HepG2 (cell line): ENCODE measurements at regions not wholly inside any gene's neighbourhood (a gene's known extent, or its start where the extent isn't known, plus 50 kb on each side); places are given as distances from the start of the nearest gene placed in this dataset.

Source experiments
- ATAC-seq: fragments of 200-7000 bp; cut with Tn5 transposase; 3 replicates; pipeline ENCODE4 v1.9.1; 2020; ENCODE audit warnings: mild to moderate bottlenecking, moderate library complexity
- BruUV-seq: library from RNA; stranded (reverse); fragments of 400-500 nt; replicated peaks from 2 replicates; lab custom pipeline; 2021; lab: Mats Ljungman, UMichigan
- CTCF ChIA-PET: fragments of 300-600 bp; formaldehyde crosslinking; extraction: SDS; loops from one replicate; lab custom pipeline; 2021; ENCODE audit warnings: low total read pairs, inconsistent platforms, low intra/inter-chr PET ratio; lab: Yijun Ruan, JAX
- POLR2A ChIA-PET: fragments of 350-600 bp; sonication (Branson Sonifier 250); formaldehyde crosslinking; loops from one replicate; lab custom pipeline; 2020; ENCODE audit warnings: antibody characterized with exemption, inconsistent platforms; lab: Yijun Ruan, JAX
- DNase-seq: peaks from one replicate; pipeline ENCODE4 v3.0.0-alpha.2; 2015; ENCODE audit warnings: low spot score
- FAIRE-seq: peaks from 3 replicates; lab custom pipeline; 2011; peaks lifted over from hg19 to GRCh38; lab: Jason Lieb, UNC
- H2AFZ ChIP-seq: one replicate; pipeline ENCODE4 v1.6.1; 2011; ENCODE audit warnings: low read length, inconsistent platforms
- H3K27ac ChIP-seq: fragments of 300-600 bp; 3 replicates; pipeline ENCODE4 v1.8.0; 2011; ENCODE audit warnings: mixed run types, mild to moderate bottlenecking, mixed read lengths, low read length, inconsistent platforms; ENCODE audit not compliant: insufficient read depth; ENCODE audit errors: extremely low read length
- H3K27me3 ChIP-seq, 2 experiments: fragments of 200-600 bp in 1 of 2; 2 replicates in 1 of 2; 3 replicates in 1 of 2; pipeline versions ENCODE4 v1.6.0 to v1.8.0; 2011; ENCODE audit warnings: low read length in 2 of 2, mild to moderate bottlenecking in 2 of 2, moderate library complexity in 2 of 2, inconsistent platforms in 1 of 2; ENCODE audit not compliant: insufficient read depth in 2 of 2, control insufficient read depth in 1 of 2
- H3K36me3 ChIP-seq, 2 experiments: fragments of 200-600 bp in 1 of 2; replicated peaks in 1 of 2; 2 replicates in 1 of 2; 3 replicates in 1 of 2; pipeline versions ENCODE4 v1.5.1 to v1.8.0; 2011; ENCODE audit warnings: low read length in 2 of 2, inconsistent platforms in 1 of 2; ENCODE audit not compliant: insufficient read depth in 2 of 2, control insufficient read depth in 1 of 2
- H3K4me1 ChIP-seq: 2 replicates; pipeline ENCODE4 v1.5.1; 2012; ENCODE audit warnings: low read length, inconsistent platforms; ENCODE audit not compliant: insufficient read depth
- H3K4me2 ChIP-seq: 2 replicates; pipeline ENCODE4 v1.6.0; 2011; ENCODE audit warnings: low read depth, low read length, inconsistent platforms
- H3K4me3 ChIP-seq, 3 experiments: fragments of 200-600 bp in 1 of 3; sonication (generic), shearing (Covaris generic) in 1 of 3; replicated peaks in 1 of 3; 2 replicates each; pipeline ENCODE4 v1.5.1; 2011 to 2016; ENCODE audit warnings: low read length in 3 of 3, inconsistent platforms in 2 of 3, low read depth in 2 of 3, mild to moderate bottlenecking in 2 of 3, control low read depth in 1 of 3, mixed read lengths in 1 of 3; ENCODE audit not compliant: insufficient read depth in 1 of 3
- H3K79me2 ChIP-seq: one replicate; pipeline ENCODE4 v1.6.1; 2011; ENCODE audit warnings: low read length, inconsistent platforms; ENCODE audit not compliant: insufficient read depth
- H3K9ac ChIP-seq: 2 replicates; pipeline ENCODE4 v1.6.0; 2011; ENCODE audit warnings: mild to moderate bottlenecking, low read depth, low read length, inconsistent platforms; ENCODE audit not compliant: insufficient read depth
- H3K9me3 ChIP-seq: 2 replicates; pipeline ENCODE4 v1.5.1; 2012; ENCODE audit warnings: mild to moderate bottlenecking, low read length
- H4K20me1 ChIP-seq: 2 replicates; pipeline ENCODE4 v1.6.0; 2011; ENCODE audit warnings: inconsistent platforms, mild to moderate bottlenecking, low read length, moderate library complexity; ENCODE audit not compliant: insufficient read depth
- FOXC1 ChIP-seq: sonication (generic); formaldehyde crosslinking; IDR thresholded peaks from 2 replicates; pipeline ENCODE4 v1.8.0; 2022; ENCODE audit warnings: mild to moderate bottlenecking, missing genetic modification reagents, borderline replicate concordance
- FOXK2 ChIP-seq: fragments of 450-650 bp; IDR thresholded peaks from 2 replicates; pipeline ENCODE4 v1.6.1; 2016
- KDM5B ChIP-seq: sonication (generic); formaldehyde crosslinking; IDR thresholded peaks from 2 replicates; pipeline ENCODE4 v1.4.0; 2020; ENCODE audit warnings: missing genetic modification reagents, mild to moderate bottlenecking, borderline replicate concordance
- NFKBIZ ChIP-seq: IDR thresholded peaks from 2 replicates; pipeline ENCODE4 v1.6.1; 2018; ENCODE audit warnings: missing genetic modification reagents, missing compliant biosample characterization
- PAXIP1 ChIP-seq: sonication (generic); formaldehyde crosslinking; conservative IDR thresholded peaks from 2 replicates; pipeline ENCODE4 v1.4.0; 2020; ENCODE audit warnings: mild to moderate bottlenecking, missing genetic modification reagents, moderate library complexity
- RELA ChIP-seq: sonication (generic); formaldehyde crosslinking; IDR thresholded peaks from 2 replicates; pipeline ENCODE4 v1.4.0; 2020; ENCODE audit warnings: missing genetic modification reagents
- TP53 ChIP-seq: sonication (generic); formaldehyde crosslinking; conservative IDR thresholded peaks from 2 replicates; pipeline ENCODE4 v1.4.0; 2020; ENCODE audit warnings: missing genetic modification reagents
- ZNF142 ChIP-seq: sonication (generic); formaldehyde crosslinking; IDR thresholded peaks from 2 replicates; pipeline ENCODE4 v1.4.0; 2020; ENCODE audit warnings: missing genetic modification reagents
- ZNF605 ChIP-seq: sonication (generic); formaldehyde crosslinking; IDR thresholded peaks from 2 replicates; pipeline ENCODE4 v1.8.0; 2022; ENCODE audit warnings: mild to moderate bottlenecking, missing genetic modification reagents
- ZNF687 ChIP-seq: sonication (generic); formaldehyde crosslinking; IDR thresholded peaks from 2 replicates; pipeline ENCODE4 v1.5.1; 2020; ENCODE audit warnings: mild to moderate bottlenecking, missing genetic modification reagents, moderate library complexity
- WGBS: methylation state at CpG from one replicate; pipeline ENCODE4 v1.1.6; 2017; ENCODE audit warnings: low lambda C conversion rate; 5-methylcytosine and 5-hydroxymethylcytosine counted together
- in situ Hi-C: cut with HindIII; loops from 2 replicates; pipeline ENCODE4 v1.10.0; 2017; ENCODE audit warnings: low pct_unique_long_range_greater_than_20kb; ENCODE audit not compliant: extremely low pct_ligation_motif_present
- intact Hi-C: fragments of 100-400 bp; cut with micrococcal nuclease; formaldehyde crosslinking; loops from one replicate; pipeline ENCODE4 v1.10.0; 2022; ENCODE audit not compliant: unreplicated experiment

- TF ChIP-seq ZNF142 (CRISPR knock-in tag), result no peak
- no peak for TF ChIP-seq NFKBIZ (CRISPR knock-in tag)
- TF ChIP-seq TP53 (CRISPR knock-in tag), result no peak
Observed at GRCh38 chr3:164040991-164041390, 1037.3 kb downstream of the SI start (continued).

GRCh38 chr3:164030194-164030593 is 1048.1 kb downstream of the SI start:
- no peak for DNase-seq
- no peaks in the 10 kb centered on the region for H3K79me2 ChIP-seq
- FAIRE-seq, result no peak
- H4K20me1 ChIP-seq, result no peaks in the 10 kb centered on the region
- H2AFZ ChIP-seq, result no peak overlapping the region
- in situ Hi-C loops (no loop called here), intact Hi-C loops (no loop called here)
- H3K27ac ChIP-seq, result no peak overlapping the region
- H3K4me2 ChIP-seq, result no peak overlapping the region
- ATAC-seq, result no peak
- 0% methylated on average over 4 of the region's 4 CpGs for WGBS
- no peak overlapping the region for H3K9ac ChIP-seq
- H3K27me3 ChIP-seq, result no peaks in the 10 kb centered on the region; a peak in 1 of 5 replicates
- no peaks in the 10 kb centered on the region for H3K9me3 ChIP-seq
- no peaks in the 10 kb centered on the region for H3K4me1 ChIP-seq
- CTCF ChIA-PET, result no interaction called here
- H3K36me3 ChIP-seq, result no peaks in the 10 kb centered on the region
- BruUV-seq, result no TSS peak
- POLR2A ChIA-PET, result no interaction called here
- H3K4me3 ChIP-seq, result no peak overlapping the region
- TF ChIP-seq ZNF687 (no peak), RELA (CRISPR knock-in tag) (no peak), PAXIP1 (no peak), KDM5B (no peak), FOXC1 (no peak), ZNF605 (CRISPR knock-in tag) (no peak), FOXK2 (no peak)
